GM12878 (cell line): ENCODE measurements at regions not wholly inside any gene's neighbourhood (a gene's known extent, or its start where the extent isn't known, plus 50 kb on each side); places are given as distances from the start of the nearest gene placed in this dataset.

Experiments
- ATAC-seq: fragments of 200-7000 bp; cut with Tn5 transposase; 3 replicates; pipeline ENCODE4 v1.9.1; 2020; ENCODE audit warnings: mild to moderate bottlenecking, moderate library complexity
- BruUV-seq: library from RNA; stranded (reverse); fragments of 400-500 nt; replicated peaks from 2 replicates; lab custom pipeline; 2021; lab: Mats Ljungman, UMichigan
- CTCF ChIA-PET: fragments of 300-600 bp; sonication (Branson Sonifier 250); formaldehyde crosslinking; extraction: SDS; loops from one replicate; lab custom pipeline; 2021; ENCODE audit warnings: inconsistent platforms; lab: Yijun Ruan, JAX
- POLR2A ChIA-PET: fragments of 350-600 bp; formaldehyde crosslinking; extraction: SDS; loops from one replicate; lab custom pipeline; 2021; ENCODE audit warnings: inconsistent platforms; lab: Charles Lee
- RAD21 ChIA-PET: fragments of 300-600 bp; sonication (Branson Sonifier 250); formaldehyde crosslinking; loops from one replicate; lab custom pipeline; 2023; ENCODE audit warnings: antibody characterized with exemption; ENCODE audit not compliant: unreplicated experiment; lab: Charles Lee
- SMC1A ChIA-PET: fragments of 300-600 bp; sonication (Branson Sonifier 250); formaldehyde crosslinking; loops from one replicate; lab custom pipeline; 2023; ENCODE audit not compliant: unreplicated experiment, uncharacterized antibody; lab: Charles Lee
- DNase-seq: peaks from one replicate; pipeline ENCODE4 v3.0.0-alpha.2; 2011; ENCODE audit warnings: low read depth, low spot score
- FAIRE-seq: peaks from 3 replicates; lab custom pipeline; 2011; peaks lifted over from hg19 to GRCh38; lab: Jason Lieb, UNC
- H2AFZ ChIP-seq: 2 replicates; pipeline ENCODE4 v1.6.0; 2011; ENCODE audit warnings: low read depth, low read length, control low read depth; ENCODE audit not compliant: control insufficient read depth
- H3K27ac ChIP-seq: 2 replicates; pipeline ENCODE4 v1.5.1; 2011; ENCODE audit warnings: control low read depth; ENCODE audit not compliant: control insufficient read depth, insufficient read depth
- H3K27me3 ChIP-seq, 2 experiments: replicated peaks in 1 of 2; 2 replicates each; pipeline versions ENCODE4 v1.6.0 to v1.6.1; 2011; ENCODE audit warnings: low read length in 1 of 2; ENCODE audit not compliant: control insufficient read depth in 2 of 2, insufficient read depth in 2 of 2
- H3K36me3 ChIP-seq, 2 experiments: 2 replicates each; pipeline ENCODE4 v1.5.1; 2011; ENCODE audit warnings: low read length in 1 of 2; ENCODE audit not compliant: control insufficient read depth in 2 of 2, insufficient read depth in 2 of 2
- H3K4me1 ChIP-seq: 2 replicates; pipeline ENCODE4 v1.6.1; 2011; ENCODE audit warnings: mild to moderate bottlenecking, low read length, moderate library complexity, mixed read lengths; ENCODE audit not compliant: control insufficient read depth, insufficient read depth
- H3K4me2 ChIP-seq: 2 replicates; pipeline ENCODE4 v1.6.0; 2011; ENCODE audit warnings: control low read depth; ENCODE audit not compliant: control insufficient read depth, insufficient read depth
- H3K4me3 ChIP-seq: fragments of 200-600 bp; sonication (generic); 2 replicates; pipeline ENCODE4 v1.5.1; 2016
- H3K79me2 ChIP-seq: 2 replicates; pipeline ENCODE4 v1.6.0; 2011; ENCODE audit warnings: low read length; ENCODE audit not compliant: control insufficient read depth, insufficient read depth
- H3K9ac ChIP-seq: 2 replicates; pipeline ENCODE4 v1.8.0; 2011; ENCODE audit warnings: low read length, control low read depth, mixed read lengths; ENCODE audit not compliant: control insufficient read depth, insufficient read depth
- H3K9me3 ChIP-seq: replicated peaks from 3 replicates; pipeline ENCODE4 v1.5.1; 2011; ENCODE audit warnings: mild to moderate bottlenecking, low read length; ENCODE audit not compliant: control insufficient read depth, insufficient read depth
- H4K20me1 ChIP-seq: 2 replicates; pipeline ENCODE4 v1.6.0; 2011; ENCODE audit not compliant: control insufficient read depth, insufficient read depth
- ASH2L ChIP-seq: fragments of 300-600, 200-600 bp; sonication (generic); IDR thresholded peaks from 2 replicates; pipeline ENCODE4 v1.6.1; 2017; ENCODE audit warnings: low read depth, mild to moderate bottlenecking, borderline replicate concordance
- CHD1 ChIP-seq: IDR thresholded peaks from 2 replicates; pipeline ENCODE4 v1.6.1; 2012; ENCODE audit warnings: low read depth, low read length, improper control_type of control experiment
- EED ChIP-seq: sonication (generic); IDR thresholded peaks from 2 replicates; pipeline ENCODE4 v1.6.1; 2016; ENCODE audit warnings: antibody characterized with exemption, low read depth
- EP300 ChIP-seq, 2 experiments: fragments of 150-350 bp in 1 of 2; IDR thresholded peaks; 2 replicates each; pipeline ENCODE4 v1.6.1; 2011 to 2012; ENCODE audit warnings: low read depth in 2 of 2, low read length in 2 of 2, borderline replicate concordance in 1 of 2, improper control_type of control experiment in 1 of 2, inconsistent platforms in 1 of 2; ENCODE audit not compliant: control insufficient read depth in 1 of 2
- FOXM1 ChIP-seq: IDR thresholded peaks from 2 replicates; pipeline ENCODE4 v1.6.1; 2012; ENCODE audit warnings: low read depth, mild to moderate bottlenecking, inconsistent platforms, low read length, moderate library complexity
- HDAC2 ChIP-seq: fragments of 200-600 bp; sonication (generic); IDR thresholded peaks from 2 replicates; pipeline ENCODE4 v1.6.1; 2017
- IKZF2 ChIP-seq, 2 experiments: fragments of 450-650 bp; IDR thresholded peaks; 2 replicates each; pipeline ENCODE4 v1.6.1; 2017; ENCODE audit warnings: mild to moderate bottlenecking in 2 of 2, moderate library complexity in 2 of 2
- NR2F1 ChIP-seq: fragments of 450-650 bp; conservative IDR thresholded peaks from 2 replicates; pipeline ENCODE4 v1.6.1; 2017; ENCODE audit warnings: mild to moderate bottlenecking
- POLR2AphosphoS5 ChIP-seq: IDR thresholded peaks from 2 replicates; pipeline ENCODE4 v1.6.1; 2011; ENCODE audit warnings: mild to moderate bottlenecking, low read length, inconsistent platforms
- PRDM15 ChIP-seq: fragments of 450-650 bp; formaldehyde crosslinking; IDR thresholded peaks from 2 replicates; pipeline ENCODE4 v1.4.0; 2020; ENCODE audit warnings: mild to moderate bottlenecking, moderate library complexity
- RCOR1 ChIP-seq: conservative IDR thresholded peaks from 2 replicates; pipeline ENCODE4 v1.6.1; 2012; ENCODE audit warnings: low read depth, low read length, improper control_type of control experiment
- RELA ChIP-seq: fragments of 450-650 bp; IDR thresholded peaks from 2 replicates; pipeline ENCODE4 v1.8.0; 2014; ENCODE audit warnings: borderline replicate concordance; ENCODE audit not compliant: partially characterized antibody
- SMC3 ChIP-seq: IDR thresholded peaks from 2 replicates; pipeline ENCODE4 v1.6.1; 2011; ENCODE audit warnings: low read length, improper control_type of control experiment, borderline replicate concordance
- SRF ChIP-seq, 2 experiments: IDR thresholded peaks; 2 replicates each; pipeline ENCODE4 v1.6.1; 2011; ENCODE audit warnings: low read depth in 2 of 2, low read length in 2 of 2, mild to moderate bottlenecking in 1 of 2, moderate library complexity in 1 of 2
- STAT1 ChIP-seq: fragments of 450-650 bp; conservative IDR thresholded peaks from 2 replicates; pipeline ENCODE4 v1.6.1; 2014; ENCODE audit warnings: antibody characterized with exemption, mild to moderate bottlenecking
- ZNF384 ChIP-seq: IDR thresholded peaks from 2 replicates; pipeline ENCODE4 v1.6.1; 2012; ENCODE audit warnings: low read depth, mild to moderate bottlenecking, low read length, improper control_type of control experiment, borderline replicate concordance
- WGBS: methylation state at CpG from one replicate; pipeline ENCODE4 v1.1.6; 2016; ENCODE audit warnings: low lambda C conversion rate; ENCODE audit not compliant: insufficient replicate concordance, insufficient coverage; ENCODE audit errors: missing lambda C conversion rate; 5-methylcytosine and 5-hydroxymethylcytosine counted together
- in situ Hi-C: fragments of 300-500 bp; cut with MboI; formaldehyde crosslinking; loops from 9 replicates; pipeline ENCODE4 v1.14.3; 2018; ENCODE audit warnings: mixed read lengths
- intact Hi-C: fragments of 100-400 bp; cut with micrococcal nuclease; formaldehyde crosslinking; loops from one replicate; pipeline ENCODE4 v1.14.2; 2022; ENCODE audit not compliant: unreplicated experiment
- TF ChIP-seq, protein P1 (sequence below): IDR thresholded peaks from 2 replicates; pipeline ENCODE4 v1.6.1; 2012; ENCODE audit warnings: improper control_type of control experiment, low read depth, low read length; ENCODE audit not compliant: insufficient replicate concordance

DNA sequence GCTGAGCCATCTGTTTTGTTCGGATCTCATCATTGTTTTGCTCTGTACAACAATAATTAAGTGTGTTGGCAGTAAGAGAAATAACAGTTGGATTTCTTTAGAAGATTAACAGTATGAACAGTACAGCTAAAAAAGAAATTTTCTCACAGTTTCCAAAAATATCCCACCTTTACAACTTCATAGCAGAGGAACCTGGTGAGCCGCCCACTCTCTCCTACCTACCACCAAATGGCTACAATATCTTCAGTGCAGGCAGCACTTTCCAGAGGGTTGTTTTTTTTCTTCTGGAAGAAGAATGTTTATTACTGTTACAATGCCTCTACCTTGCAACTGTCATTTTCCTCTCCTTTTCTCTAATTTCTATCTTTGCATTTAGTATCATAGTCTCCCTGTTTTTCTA, 1577.5 kb upstream of the PRR20A start (continued):
- TF ChIP-seq, protein P1, sequence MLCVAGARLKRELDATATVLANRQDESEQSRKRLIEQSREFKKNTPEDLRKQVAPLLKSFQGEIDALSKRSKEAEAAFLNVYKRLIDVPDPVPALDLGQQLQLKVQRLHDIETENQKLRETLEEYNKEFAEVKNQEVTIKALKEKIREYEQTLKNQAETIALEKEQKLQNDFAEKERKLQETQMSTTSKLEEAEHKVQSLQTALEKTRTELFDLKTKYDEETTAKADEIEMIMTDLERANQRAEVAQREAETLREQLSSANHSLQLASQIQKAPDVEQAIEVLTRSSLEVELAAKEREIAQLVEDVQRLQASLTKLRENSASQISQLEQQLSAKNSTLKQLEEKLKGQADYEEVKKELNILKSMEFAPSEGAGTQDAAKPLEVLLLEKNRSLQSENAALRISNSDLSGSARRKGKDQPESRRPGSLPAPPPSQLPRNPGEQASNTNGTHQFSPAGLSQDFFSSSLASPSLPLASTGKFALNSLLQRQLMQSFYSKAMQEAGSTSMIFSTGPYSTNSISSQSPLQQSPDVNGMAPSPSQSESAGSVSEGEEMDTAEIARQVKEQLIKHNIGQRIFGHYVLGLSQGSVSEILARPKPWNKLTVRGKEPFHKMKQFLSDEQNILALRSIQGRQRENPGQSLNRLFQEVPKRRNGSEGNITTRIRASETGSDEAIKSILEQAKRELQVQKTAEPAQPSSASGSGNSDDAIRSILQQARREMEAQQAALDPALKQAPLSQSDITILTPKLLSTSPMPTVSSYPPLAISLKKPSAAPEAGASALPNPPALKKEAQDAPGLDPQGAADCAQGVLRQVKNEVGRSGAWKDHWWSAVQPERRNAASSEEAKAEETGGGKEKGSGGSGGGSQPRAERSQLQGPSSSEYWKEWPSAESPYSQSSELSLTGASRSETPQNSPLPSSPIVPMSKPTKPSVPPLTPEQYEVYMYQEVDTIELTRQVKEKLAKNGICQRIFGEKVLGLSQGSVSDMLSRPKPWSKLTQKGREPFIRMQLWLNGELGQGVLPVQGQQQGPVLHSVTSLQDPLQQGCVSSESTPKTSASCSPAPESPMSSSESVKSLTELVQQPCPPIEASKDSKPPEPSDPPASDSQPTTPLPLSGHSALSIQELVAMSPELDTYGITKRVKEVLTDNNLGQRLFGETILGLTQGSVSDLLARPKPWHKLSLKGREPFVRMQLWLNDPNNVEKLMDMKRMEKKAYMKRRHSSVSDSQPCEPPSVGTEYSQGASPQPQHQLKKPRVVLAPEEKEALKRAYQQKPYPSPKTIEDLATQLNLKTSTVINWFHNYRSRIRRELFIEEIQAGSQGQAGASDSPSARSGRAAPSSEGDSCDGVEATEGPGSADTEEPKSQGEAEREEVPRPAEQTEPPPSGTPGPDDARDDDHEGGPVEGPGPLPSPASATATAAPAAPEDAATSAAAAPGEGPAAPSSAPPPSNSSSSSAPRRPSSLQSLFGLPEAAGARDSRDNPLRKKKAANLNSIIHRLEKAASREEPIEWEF, result no peak
- TF ChIP-seq HDAC2 (no peak), EED (no peak), CHD1 (no peak), SMC3 (no peak), NR2F1 (no peak), EP300 (IDR thresholded peaks at IDR 0.05; ENCODE audit: borderline replicate concordance in 1 of 2, control insufficient read depth in 1 of 2, low read depth in 2 of 2, low read length in 2 of 2) (no peak), IKZF2 (IDR thresholded peaks at IDR 0.05) (no peak), SRF (IDR thresholded peaks at IDR 0.05; ENCODE audit: low read depth in 2 of 2, low read length in 2 of 2) (no peak)

- in situ Hi-C loops, result no loop called here
- ChIA-PET POLR2A (no interaction called here), RAD21 (no interaction called here), SMC1A (no interaction called here), CTCF (no interaction called here)
- Histone ChIP-seq H3K27ac (no peak overlapping the region), H3K9me3 (no peaks in the 10 kb centered on the region), H2AFZ (no peak overlapping the region), H4K20me1 (no peaks in the 10 kb centered on the region), H3K27me3 (no peaks in the 10 kb centered on the region), H3K36me3 (no peaks in the 10 kb centered on the region), H3K79me2 (no peaks in the 10 kb centered on the region), H3K4me3 (no peak overlapping the region), H3K9ac (no peak overlapping the region), H3K4me2 (no peak overlapping the region), H3K4me1 (no peaks in the 10 kb centered on the region)
- 50% methylated on average over 2 of the region's 2 CpGs for WGBS
- FAIRE-seq (no peak), ATAC-seq (no peak), DNase-seq (no peak)
- intact Hi-C loops, result no loop called here
- no TSS peak for BruUV-seq
- TF ChIP-seq RCOR1, result no peak
- no peak for TF ChIP-seq RELA
- TF ChIP-seq FOXM1, result no peak
- TF ChIP-seq PRDM15 (CRISPR knock-in tag), result no peak
- TF ChIP-seq IKZF2 (IDR thresholded peaks at IDR 0.05), result no peak
- no peak for TF ChIP-seq ZNF384
- TF ChIP-seq POLR2AphosphoS5, result no peak
- no peak for TF ChIP-seq SRF (IDR thresholded peaks at IDR 0.05; ENCODE audit: low read depth in 2 of 2, low read length in 2 of 2)
- TF ChIP-seq STAT1, result no peak
- TF ChIP-seq ASH2L, result no peak
Observed at GRCh38 chr13:55566334-55566733, 1574.4 kb upstream of the PRR20A start.
